ENCODE measurements at regions not wholly inside any gene's neighbourhood (a gene's known extent, or its start where the extent isn't known, plus 50 kb on each side); places are given as distances from the start of the nearest gene placed in this dataset.
"Not testable (repeated sequence)": the region's sequence is repeated elsewhere in the genome, so short reads cannot be mapped to it uniquely, and the experiment has no call there.

DNA sequence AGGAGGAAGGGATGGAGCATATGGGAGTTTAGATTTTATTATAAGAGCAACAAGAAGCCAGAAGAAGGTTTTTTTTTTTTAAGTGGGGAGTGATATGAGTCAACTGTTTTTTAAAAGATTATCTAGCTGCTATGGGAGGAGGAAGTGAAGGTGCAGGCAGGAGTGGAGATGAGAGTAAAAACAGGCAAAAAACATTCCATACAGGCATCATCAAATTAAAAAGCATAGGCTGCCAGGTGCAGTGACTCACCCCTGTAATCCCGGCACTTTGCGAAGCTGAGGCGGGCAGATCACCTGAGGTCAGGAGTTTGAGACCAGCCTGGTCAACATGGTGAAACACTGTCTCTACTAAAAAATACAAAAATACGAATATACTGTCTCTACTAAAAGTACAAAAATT, 368.4 kb upstream of the MTNR1B start:
- no peaks in the 10 kb centered on the region for H3K27me3 ChIP-seq
- H3K27ac ChIP-seq: no peak overlapping the region
- no peak for DNase-seq (ENCODE audit: low spot score)
- no peaks in the 10 kb centered on the region for H3K4me1 ChIP-seq
- no peak for TF ChIP-seq CTCF (IDR thresholded peaks at IDR 0.05)
- H3K9me3 ChIP-seq: no peaks in the 10 kb centered on the region
- no peak overlapping the region for H3K4me3 ChIP-seq
- H3K36me3 ChIP-seq: no peaks in the 10 kb centered on the region

DNA sequence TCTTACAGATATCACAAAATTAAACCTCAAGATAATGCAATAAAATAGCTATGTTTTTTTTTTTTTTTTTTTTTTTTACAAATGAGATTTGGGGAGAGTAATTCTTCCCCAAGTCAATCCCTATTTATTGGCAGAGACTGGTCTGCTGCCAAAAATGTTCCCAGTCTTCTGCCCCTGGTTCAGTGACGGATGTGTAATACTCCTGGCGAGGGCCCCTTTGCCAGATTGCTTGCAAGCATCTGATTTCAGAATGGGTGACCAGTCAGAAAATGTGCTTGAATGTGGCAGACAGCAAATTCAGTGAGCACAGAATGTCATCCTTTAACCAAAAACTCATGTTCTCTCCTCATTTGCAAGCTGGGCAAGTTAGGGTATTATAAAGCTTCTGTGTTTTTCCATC, 363.8 kb upstream of the MTNR1B start:
- no peak for TF ChIP-seq CTCF (IDR thresholded peaks at IDR 0.05)

GRCh38 chr11:92607969-92608722, 361.3 kb upstream of the MTNR1B start:
- no peak for DNase-seq (ENCODE audit: low spot score)
- no peak overlapping the region for H3K27ac ChIP-seq
- no peaks in the 10 kb centered on the region for H3K36me3 ChIP-seq
- no peaks in the 10 kb centered on the region for H3K27me3 ChIP-seq
- no peaks in the 10 kb centered on the region for H3K4me1 ChIP-seq
- TF ChIP-seq CTCF (IDR thresholded peaks at IDR 0.05): no peak
- no peaks in the 10 kb centered on the region for H3K9me3 ChIP-seq
- H3K4me3 ChIP-seq: no peak overlapping the region

More for the DNA sequence above, 363.8 kb upstream of the MTNR1B start:
- H3K27me3 ChIP-seq: no peaks in the 10 kb centered on the region
- H3K4me3 ChIP-seq: no peak overlapping the region
- DNase-seq (ENCODE audit: low spot score): no peak
- H3K9me3 ChIP-seq: no peaks in the 10 kb centered on the region
- H3K36me3 ChIP-seq: no peaks in the 10 kb centered on the region
- H3K27ac ChIP-seq: no peak overlapping the region
- H3K4me1 ChIP-seq: no peaks in the 10 kb centered on the region

GRCh38 chr11:92611157-92611556, 358.3 kb upstream of the MTNR1B start:
- DNase-seq (ENCODE audit: low spot score): no peak
- H3K4me3 ChIP-seq: no peak overlapping the region
- H3K4me1 ChIP-seq: no peaks in the 10 kb centered on the region
- no peaks in the 10 kb centered on the region for H3K36me3 ChIP-seq
- no peak for TF ChIP-seq CTCF (IDR thresholded peaks at IDR 0.05)
- H3K27me3 ChIP-seq: no peaks in the 10 kb centered on the region
- H3K27ac ChIP-seq: no peak overlapping the region
- H3K9me3 ChIP-seq: no peaks in the 10 kb centered on the region

GRCh38 chr11:92618020-92618419, 351.4 kb upstream of the MTNR1B start:
- not testable (repeated sequence) for H3K4me1 ChIP-seq; H3K27ac ChIP-seq; H3K36me3 ChIP-seq; H3K9me3 ChIP-seq; H3K27me3 ChIP-seq; H3K4me3 ChIP-seq; DNase-seq (ENCODE audit: low spot score)

DNA sequence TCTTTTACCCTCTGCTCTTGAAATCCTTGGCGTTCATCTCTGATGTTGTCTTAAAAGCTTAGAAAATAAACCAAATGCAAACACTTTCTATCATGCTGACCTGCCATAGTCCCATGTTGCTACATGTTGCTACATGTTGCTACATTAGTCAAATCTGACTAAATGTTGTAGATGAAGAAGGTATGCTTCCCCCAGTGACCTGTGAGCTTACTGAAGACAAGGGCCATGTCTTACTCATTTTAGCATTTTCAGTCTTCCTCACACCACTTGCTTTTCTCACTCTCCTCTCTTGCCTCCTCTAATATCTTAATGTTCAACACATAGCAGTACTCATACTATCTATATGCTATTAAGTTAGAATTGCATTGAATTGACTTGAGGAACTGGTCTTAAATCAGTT, 346.4 kb upstream of the MTNR1B start:
- no peak for TF ChIP-seq CTCF (IDR thresholded peaks at IDR 0.05)

More for the DNA sequence above, 346.4 kb upstream of the MTNR1B start:
- Histone ChIP-seq H3K4me1 (no peaks in the 10 kb centered on the region), H3K9me3 (peaks cover 0 to 2% of the 10 kb centered on the region in 2 donors), H3K36me3 (no peaks in the 10 kb centered on the region), H3K27me3 (no peaks in the 10 kb centered on the region), H3K4me3 (no peak overlapping the region), H3K27ac (no peak overlapping the region)
- no peak for DNase-seq (ENCODE audit: low spot score)

All from right atrium auricular region (tissue), 2 donors.